HG03457 (cell line): ENCODE measurements at regions not wholly inside any gene's neighbourhood (a gene's known extent, or its start where the extent isn't known, plus 50 kb on each side); places are given as distances from the start of the nearest gene placed in this dataset.
A peak's percentile ranks its signal among the peaks of the same experiment; 100 is the strongest.

Experiments used
- ATAC-seq: cut with Tn5 transposase; IDR thresholded peaks from one replicate; pipeline ENCODE4 v1.9.1; 2021; ENCODE audit warnings: moderate number of reproducible peaks; ENCODE audit not compliant: unreplicated experiment

- ATAC-seq: no peak
Measured at GRCh38 chr4:113849771-113850170, 88.2 kb upstream of the CAMK2D start.

GRCh38 chr4:113847710-113848109, 86.2 kb upstream of the CAMK2D start:
- no peak for ATAC-seq

GRCh38 chr4:113846433-113846832, 84.9 kb upstream of the CAMK2D start:
- ATAC-seq: no peak

DNA sequence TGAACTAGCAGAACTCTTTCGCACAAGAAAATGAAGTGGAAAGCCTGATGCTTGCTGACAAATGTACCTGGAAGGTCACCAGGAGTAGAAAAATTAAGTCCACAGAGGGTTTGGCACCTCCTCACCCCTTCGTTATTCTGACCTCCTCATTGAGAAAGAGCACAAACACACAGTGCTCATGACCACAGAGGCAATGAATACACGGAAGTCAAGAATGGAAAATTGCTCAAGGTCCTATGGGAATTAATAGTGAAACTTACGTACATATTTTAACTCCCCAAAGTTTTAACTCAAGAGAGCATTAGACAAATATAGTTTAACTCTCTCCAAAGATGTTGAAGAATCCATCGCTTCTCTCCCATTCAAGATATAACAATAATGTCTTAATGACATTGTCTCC, 83.6 kb upstream of the CAMK2D start:
- no peak for ATAC-seq

DNA sequence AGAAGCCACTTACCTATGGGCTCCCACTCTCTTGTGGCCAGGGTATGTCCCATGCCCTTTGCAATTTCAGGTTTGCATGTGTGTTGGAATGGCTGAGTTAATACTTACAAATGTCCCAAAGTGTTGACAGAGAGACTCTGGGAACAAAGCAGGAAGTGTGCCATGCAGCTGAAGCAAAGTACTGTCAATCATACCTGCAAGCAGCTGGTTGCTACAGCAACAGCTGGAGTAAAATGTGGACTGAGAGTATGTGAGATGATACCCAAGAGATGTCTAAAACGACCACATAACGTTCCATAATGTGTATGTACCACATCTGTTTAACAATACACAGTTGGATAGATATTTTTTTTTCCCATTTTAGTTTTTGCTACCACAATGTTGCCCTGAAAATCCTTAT, 82.8 kb upstream of the CAMK2D start:
- ATAC-seq: no peak

DNA sequence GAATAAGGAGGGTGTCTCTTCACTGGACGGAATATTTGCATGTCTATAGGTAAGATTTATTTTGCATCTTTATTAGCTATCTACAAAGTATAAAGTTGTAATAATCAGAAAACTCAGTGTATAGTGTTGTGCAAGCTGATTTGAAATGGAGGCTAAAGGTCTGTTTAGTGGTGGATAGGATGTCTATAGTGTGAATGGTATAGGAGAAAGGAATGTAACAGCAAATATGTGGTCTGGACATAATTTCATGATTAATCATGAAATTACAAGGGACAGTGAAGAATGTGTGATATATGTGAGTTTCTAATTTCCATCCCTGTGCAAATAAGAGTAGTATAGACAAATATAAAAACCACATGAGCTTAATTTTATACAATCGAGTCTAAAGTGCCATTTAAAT, 79.3 kb upstream of the CAMK2D start:
- ATAC-seq: no peak

DNA sequence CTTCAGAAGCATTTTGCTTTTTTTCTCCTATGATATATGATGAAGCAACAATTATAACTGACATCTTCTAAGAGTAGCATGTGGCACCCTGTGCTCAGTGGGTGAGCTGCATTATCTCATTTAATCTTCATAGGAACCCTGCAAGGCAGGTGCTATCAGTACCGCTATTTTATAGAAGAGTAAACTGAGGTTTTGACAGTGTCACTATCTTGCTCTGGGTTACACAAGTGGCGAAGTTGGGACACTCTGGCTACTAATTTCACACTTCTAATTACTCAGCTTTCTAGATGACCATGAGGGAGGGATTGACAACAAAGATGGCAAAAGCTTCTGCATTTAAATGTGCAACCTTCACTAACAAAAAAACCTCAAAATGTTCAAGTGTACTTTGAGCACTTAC, 76.9 kb upstream of the CAMK2D start:
- ATAC-seq: no peak

DNA sequence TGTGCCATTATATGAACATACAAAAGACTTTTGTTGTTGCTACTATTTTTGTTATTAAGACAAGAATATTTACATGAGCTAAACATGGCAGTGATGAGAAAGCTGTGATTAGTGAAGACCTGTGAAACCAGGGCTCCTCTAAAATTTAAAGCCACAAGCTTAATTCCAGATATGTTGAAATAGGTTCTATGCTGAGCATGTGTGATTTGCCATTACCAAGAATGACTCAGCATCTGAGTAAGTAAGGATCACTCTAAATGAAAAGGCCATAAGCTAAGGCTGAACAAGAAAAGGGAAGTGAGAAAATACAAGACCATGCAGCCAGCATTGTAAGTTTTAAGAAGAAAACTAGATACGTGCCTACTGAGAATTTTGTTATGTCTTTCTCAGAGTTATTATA, 75.9 kb upstream of the CAMK2D start:
- ATAC-seq: peak; percentile 99

DNA sequence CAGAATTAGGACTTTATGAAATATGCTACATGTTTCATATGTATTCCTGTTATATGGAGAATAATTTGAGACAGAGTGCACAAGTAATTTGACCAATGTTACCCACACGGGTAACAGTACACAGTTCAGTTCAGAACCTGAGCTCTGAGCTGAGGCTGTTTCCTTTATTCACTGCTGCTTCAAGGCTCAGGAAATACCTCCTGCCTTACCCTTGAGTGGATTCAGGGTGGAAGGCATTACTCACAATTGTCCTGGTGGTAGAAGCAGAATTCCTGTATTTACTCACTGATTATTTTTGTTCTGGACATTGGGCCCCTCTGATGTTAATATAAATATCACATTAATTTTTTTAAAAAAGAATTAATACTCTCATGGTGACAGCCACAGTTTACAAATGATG, 73.5 kb upstream of the CAMK2D start:
- ATAC-seq: no peak

DNA sequence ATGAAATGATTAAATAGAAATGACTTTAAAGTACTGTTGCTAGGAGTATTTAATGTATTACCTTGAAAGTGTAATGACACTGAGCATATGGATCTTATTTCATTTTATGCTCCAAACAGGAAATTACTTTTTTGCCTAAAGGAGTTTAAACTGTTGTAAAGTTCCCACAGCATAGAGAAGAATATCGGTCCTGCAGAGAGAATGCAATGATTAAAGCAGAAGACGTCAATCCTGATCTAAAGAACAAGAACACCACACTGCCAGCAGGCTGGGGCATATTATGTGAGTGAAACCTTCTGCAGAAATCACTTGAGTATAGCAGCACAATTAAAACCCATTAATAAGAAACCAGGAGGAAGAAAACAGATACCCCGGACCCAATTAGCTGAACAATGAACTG, 72.8 kb upstream of the CAMK2D start:
- no peak for ATAC-seq

GRCh38 chr4:113832803-113833202, 71.3 kb upstream of the CAMK2D start:
- ATAC-seq: no peak

DNA sequence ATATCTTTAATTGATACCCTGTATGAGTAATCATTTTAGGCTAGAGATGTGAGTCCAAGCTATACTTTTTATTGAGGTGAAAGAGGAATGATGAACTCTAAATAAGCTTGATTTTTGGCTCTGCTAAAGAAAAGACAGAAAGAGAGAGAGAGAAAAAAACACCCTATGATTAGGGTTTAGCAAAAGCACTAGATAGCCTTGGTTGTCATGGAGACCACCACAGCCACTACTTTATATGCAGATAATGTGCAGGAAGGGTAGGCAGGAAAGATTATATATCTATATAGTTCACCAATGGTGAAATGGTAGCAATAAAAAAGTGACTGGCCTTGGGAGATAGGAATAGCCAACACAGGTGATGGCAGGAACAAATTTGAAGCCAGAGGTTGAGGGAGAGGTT, 69.9 kb upstream of the CAMK2D start:
- no peak for ATAC-seq

GRCh38 chr4:113828702-113829101, 67.2 kb upstream of the CAMK2D start:
- no peak for ATAC-seq

GRCh38 chr4:113827285-113827684, 65.7 kb upstream of the CAMK2D start:
- ATAC-seq: no peak

DNA sequence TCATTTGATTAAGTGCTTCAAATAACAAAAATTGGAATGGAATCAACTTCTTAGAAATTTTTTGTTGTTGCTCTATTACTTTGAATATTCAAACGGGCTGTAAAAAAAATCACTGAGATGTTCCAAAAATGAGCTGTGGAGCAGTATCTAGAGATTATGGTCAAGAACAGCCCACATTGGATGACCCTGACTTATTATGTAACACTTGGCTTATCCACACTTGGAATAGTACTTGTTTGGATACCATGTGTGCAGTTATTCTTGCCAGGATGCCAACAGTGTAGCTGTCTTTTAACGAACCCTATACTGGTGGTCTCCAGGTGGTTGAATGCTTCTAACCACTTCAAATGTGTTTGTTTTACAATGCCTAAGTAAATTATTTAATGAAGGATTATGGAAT, 64.9 kb upstream of the CAMK2D start:
- ATAC-seq: no peak

DNA sequence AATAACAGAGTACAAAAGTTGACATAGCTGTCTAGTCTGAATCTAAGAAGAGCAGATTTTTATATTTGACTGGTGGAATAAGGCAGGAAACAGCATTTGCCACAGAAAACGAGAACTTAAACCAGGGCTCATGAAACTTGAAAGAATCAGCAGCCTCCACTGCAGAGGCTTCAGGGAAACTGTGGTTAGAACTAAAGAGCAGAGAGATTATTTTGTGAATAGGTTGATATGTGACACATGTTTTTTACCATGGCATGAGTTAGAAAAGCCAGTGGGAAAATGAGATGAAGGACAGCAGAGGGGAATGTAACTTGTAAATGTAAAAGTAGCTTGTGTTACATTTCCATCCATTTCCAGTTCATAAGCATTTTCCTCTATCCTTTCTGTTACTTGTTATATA, 63.7 kb upstream of the CAMK2D start:
- ATAC-seq: peak; percentile 49

DNA sequence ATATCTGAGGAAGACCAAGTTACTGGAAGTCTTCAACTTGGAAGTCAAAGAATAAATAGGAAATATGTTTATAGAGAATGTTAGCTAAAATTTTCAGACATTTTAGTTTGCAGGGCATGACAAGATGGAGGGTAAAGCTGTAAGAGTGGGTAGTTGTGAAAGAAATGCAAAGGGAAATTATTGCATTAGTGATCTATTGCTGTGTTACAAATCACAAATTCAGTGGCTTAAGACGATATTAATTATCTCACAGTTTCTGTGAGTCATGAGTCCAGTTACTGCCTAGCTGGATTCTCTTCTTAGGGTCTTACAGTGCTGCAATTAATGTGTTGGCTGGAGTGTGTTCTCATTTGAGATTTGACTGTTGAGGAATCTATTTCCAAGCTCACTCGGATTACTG, 62.9 kb upstream of the CAMK2D start:
- ATAC-seq: no peak

- peak; percentile 48 for ATAC-seq
Measured at GRCh38 chr4:113823291-113823659, 61.7 kb upstream of the CAMK2D start.

DNA sequence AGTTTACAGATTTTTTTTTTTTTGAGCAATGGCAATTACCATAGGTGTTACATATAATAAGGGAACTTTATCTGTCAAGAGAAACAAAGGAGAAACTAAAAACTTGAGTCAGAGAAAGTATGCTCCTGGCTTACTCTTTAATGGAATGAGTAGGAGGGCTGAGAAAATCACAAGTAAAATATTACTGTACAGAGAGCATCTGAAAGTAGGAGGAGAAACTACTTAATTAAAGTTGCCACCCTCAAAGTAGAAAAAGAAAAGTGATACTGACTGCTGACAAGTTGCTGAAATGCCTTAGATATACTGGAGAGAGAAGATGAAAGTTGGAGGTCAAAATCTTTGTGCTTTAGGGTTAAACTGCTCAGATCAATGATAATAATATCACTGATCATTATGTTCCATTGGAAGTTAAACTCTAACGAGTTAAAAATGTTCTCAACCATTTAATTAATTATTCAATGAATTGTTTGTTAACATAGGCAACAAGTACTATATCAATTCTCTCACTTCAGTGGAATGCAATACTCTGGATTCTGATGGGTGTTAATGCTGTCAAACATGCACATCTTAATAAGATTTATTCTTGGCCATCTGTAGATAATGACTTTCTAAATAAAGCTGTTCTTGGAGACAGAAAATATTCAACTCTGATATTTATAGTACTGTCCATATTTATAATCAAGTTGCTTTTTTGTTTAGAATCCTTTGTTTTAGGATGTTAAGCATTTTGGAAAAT, 61.2 kb upstream of the CAMK2D start:
- ATAC-seq: peak; percentile 68

GRCh38 chr4:113821856-113822255, 60.3 kb upstream of the CAMK2D start:
- no peak for ATAC-seq

GRCh38 chr4:113820108-113820507, 58.6 kb upstream of the CAMK2D start:
- ATAC-seq: no peak

GRCh38 chr4:113815826-113816225, 54.3 kb upstream of the CAMK2D start:
- no peak for ATAC-seq

GRCh38 chr4:113811359-113811758, 49.8 kb upstream of the CAMK2D start:
- ATAC-seq: no peak
